PC-3 (cell line): ENCODE measurements at regions not wholly inside any gene's neighbourhood (a gene's known extent, or its start where the extent isn't known, plus 50 kb on each side); places are given as distances from the start of the nearest gene placed in this dataset.

ENCODE experiments used
- EZH2 ChIP-seq: fragments of 300-600 bp; sonication (generic); IDR thresholded peaks from one replicate; pipeline ENCODE4 v1.6.1; 2017; ENCODE audit warnings: antibody characterized with exemption, mild to moderate bottlenecking, low read length; ENCODE audit not compliant: unreplicated experiment
- TF ChIP-seq, protein P1 (sequence below): fragments of 300-600 bp; sonication (generic); conservative IDR thresholded peaks from 2 replicates; pipeline ENCODE4 v1.5.1; 2017; ENCODE audit warnings: antibody characterized with exemption, low read depth, mild to moderate bottlenecking, low read length

DNA sequence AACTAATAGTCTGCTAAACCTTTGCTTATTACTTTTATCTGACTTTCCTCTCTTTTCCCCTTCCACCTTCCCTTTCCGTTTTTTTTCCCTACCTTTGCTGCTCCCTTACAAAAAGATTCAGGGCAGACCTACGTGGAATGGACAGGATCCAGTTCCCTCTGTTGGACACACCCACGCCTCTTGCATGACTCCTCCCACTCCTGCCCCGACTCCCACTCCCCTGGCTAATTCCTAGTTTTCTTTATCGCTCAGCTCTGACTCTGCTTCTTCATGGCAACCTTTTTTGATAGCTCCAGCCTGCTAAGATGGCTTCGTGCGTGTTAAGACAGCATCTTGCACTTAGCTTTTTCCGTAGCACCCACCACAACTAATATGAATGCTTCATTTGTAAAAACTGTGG lies 715.6 kb upstream of the NRSN1 start:
- TF ChIP-seq, protein P1, sequence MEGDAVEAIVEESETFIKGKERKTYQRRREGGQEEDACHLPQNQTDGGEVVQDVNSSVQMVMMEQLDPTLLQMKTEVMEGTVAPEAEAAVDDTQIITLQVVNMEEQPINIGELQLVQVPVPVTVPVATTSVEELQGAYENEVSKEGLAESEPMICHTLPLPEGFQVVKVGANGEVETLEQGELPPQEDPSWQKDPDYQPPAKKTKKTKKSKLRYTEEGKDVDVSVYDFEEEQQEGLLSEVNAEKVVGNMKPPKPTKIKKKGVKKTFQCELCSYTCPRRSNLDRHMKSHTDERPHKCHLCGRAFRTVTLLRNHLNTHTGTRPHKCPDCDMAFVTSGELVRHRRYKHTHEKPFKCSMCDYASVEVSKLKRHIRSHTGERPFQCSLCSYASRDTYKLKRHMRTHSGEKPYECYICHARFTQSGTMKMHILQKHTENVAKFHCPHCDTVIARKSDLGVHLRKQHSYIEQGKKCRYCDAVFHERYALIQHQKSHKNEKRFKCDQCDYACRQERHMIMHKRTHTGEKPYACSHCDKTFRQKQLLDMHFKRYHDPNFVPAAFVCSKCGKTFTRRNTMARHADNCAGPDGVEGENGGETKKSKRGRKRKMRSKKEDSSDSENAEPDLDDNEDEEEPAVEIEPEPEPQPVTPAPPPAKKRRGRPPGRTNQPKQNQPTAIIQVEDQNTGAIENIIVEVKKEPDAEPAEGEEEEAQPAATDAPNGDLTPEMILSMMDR, result no peak
- no peak for TF ChIP-seq EZH2
